Left renal cortex interstitium (tissue), 4 donors: ENCODE measurements at regions not wholly inside any gene's neighbourhood (a gene's known extent, or its start where the extent isn't known, plus 50 kb on each side); places are given as distances from the start of the nearest gene placed in this dataset.

Experiments used
- DNase-seq, 4 donors: peaks; one replicate each; pipeline ENCODE4 v3.0.0-alpha.2; 2013; ENCODE audit warnings: low read depth in 4 of 4, low spot score in 2 of 4, missing footprints in 1 of 4

GRCh38 chr3:117059067-117059955 is 349.7 kb downstream of the TUSC7 start:
- DNase-seq, result peak in 1 of 4 donors; percentile 26

GRCh38 chr3:117059956-117060270 is 350.3 kb downstream of the TUSC7 start:
- no peak for DNase-seq

- no peak for DNase-seq
These were observed 354.4 kb downstream of the TUSC7 start for GRCh38 chr3:117063930-117064329.

GRCh38 chr3:117068301-117068700 is 358.7 kb downstream of the TUSC7 start:
- no peak for DNase-seq

GRCh38 chr3:117074826-117075225 is 365.2 kb downstream of the TUSC7 start:
- no peak for DNase-seq

GRCh38 chr3:117079997-117080396 is 370.4 kb downstream of the TUSC7 start:
- DNase-seq, result no peak

- DNase-seq, result no peak
These were observed 371.3 kb downstream of the TUSC7 start for GRCh38 chr3:117080872-117081271.

GRCh38 chr3:117084277-117084676 is 374.7 kb downstream of the TUSC7 start:
- DNase-seq, result no peak

- no peak for DNase-seq
These were observed 375.2 kb downstream of the TUSC7 start for GRCh38 chr3:117084739-117085270.

GRCh38 chr3:117091676-117092075 is 382.1 kb downstream of the TUSC7 start:
- DNase-seq, result no peak

- DNase-seq, result no peak
These were observed 387.0 kb downstream of the TUSC7 start for GRCh38 chr3:117096549-117096948.

GRCh38 chr3:117097351-117097750 is 387.8 kb downstream of the TUSC7 start:
- no peak for DNase-seq

GRCh38 chr3:117101697-117102096 is 392.1 kb downstream of the TUSC7 start:
- no peak for DNase-seq

GRCh38 chr3:117102426-117102825 is 392.8 kb downstream of the TUSC7 start:
- no peak for DNase-seq

- DNase-seq, result no peak
These were observed 394.1 kb downstream of the TUSC7 start for GRCh38 chr3:117103675-117104074.

GRCh38 chr3:117104381-117104780 is 394.8 kb downstream of the TUSC7 start:
- no peak for DNase-seq

GRCh38 chr3:117104792-117105191 is 395.2 kb downstream of the TUSC7 start:
- DNase-seq, result no peak

- DNase-seq, result no peak
These were observed 396.1 kb downstream of the TUSC7 start for GRCh38 chr3:117105686-117106085.

- DNase-seq, result no peak
These were observed 396.8 kb downstream of the TUSC7 start for GRCh38 chr3:117106396-117106795.

- no peak for DNase-seq
These were observed 398.4 kb downstream of the TUSC7 start for GRCh38 chr3:117107946-117108345.

GRCh38 chr3:117109178-117109577 is 399.6 kb downstream of the TUSC7 start:
- DNase-seq, result no peak

- no peak for DNase-seq
These were observed 405.1 kb downstream of the TUSC7 start for GRCh38 chr3:117114517-117115265.
